ENCODE measurements at regions not wholly inside any gene's neighbourhood (a gene's known extent, or its start where the extent isn't known, plus 50 kb on each side); places are given as distances from the start of the nearest gene placed in this dataset.

DNA sequence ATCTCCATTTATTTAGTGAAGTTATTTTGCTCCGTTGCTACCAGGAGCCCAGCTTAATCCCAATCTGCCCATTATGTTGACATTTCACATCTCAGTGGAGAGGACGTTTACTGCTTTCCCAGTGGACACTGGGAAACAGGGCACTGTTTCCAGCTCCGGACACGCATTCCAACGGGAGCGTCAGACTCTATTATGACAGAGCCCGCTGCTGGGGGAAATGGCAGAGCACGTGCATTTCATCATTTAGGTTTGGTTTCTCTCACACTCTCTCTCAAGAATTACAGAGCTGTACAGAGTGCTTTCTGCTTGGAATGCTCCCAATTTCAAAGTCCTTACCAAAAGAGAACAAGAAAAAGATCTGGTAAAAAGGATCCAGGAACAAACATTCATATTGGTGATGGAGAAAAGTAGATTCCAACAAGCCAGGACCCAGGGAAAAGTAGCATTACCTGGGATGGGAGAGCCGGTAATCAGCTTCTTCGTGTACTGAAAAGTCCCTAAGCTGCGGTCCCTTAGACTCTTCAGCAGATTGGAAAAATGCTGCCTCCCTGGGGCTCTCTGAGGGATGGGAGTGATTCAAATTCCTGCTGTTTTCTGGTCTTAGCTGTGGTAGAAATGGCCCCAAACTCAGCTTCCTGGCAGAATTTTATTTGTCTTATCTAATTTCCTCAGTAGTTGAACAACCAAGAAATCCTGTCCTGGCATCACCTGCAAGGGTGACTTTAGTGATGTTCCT is 136.0 kb upstream of the THBS1 start:
- DNase-seq: no peak

DNA sequence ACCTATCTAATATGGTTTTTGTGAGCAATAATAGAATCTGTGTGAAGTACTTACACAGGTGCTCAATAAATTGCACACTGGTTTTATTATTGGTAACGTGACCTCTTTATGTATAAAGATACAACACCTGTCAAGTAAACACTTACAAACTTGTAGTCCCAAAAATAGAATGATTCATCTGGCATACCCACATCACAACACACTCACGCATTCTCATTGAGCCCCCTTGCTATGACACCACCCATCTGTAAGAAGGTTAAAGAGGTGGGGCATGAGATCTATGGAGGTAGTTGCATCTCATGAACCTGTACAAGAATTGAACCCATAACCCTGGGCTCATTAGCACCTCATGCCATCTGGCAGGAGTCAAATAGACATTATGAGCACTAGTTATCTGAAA is 134.9 kb upstream of the THBS1 start:
- DNase-seq: no peak

DNA sequence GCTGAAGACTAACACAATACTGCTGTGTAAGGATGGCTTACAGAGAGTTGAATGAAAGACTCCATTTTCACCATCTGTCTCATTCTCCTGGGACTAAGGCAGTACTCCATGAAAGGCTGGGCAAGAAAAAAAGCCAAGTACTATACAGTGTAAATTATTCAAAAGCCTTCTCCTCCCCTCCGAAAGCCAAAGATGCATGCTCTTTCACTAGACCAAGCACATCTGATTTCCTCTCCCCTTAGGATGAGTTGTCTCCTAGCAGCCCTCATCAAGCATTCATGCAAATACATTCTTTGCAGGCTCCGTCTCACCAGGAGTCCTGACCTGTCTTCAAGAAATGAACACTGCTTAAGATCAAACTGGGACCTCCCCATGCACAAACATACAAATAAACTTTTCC is 133.5 kb upstream of the THBS1 start:
- DNase-seq: no peak

DNA sequence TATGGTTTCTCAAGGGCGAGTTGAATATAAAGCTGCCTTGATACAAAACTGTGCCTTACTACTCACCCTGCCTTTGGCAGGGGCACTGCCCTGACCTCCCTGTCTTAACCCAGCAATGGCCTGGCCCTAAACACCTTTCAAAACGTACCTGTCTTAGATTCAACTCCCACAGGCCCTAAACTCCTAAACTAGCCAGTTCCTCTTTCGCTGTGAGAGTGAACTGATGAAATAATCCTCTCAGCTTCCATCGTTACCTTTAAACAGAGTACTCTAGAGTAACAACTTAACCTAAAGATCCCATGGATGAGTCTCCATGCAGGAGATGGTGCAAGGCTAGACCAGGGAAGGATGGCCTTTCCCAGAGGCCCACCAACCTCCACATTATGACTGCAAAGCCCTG is 133.0 kb upstream of the THBS1 start:
- DNase-seq: no peak

DNA sequence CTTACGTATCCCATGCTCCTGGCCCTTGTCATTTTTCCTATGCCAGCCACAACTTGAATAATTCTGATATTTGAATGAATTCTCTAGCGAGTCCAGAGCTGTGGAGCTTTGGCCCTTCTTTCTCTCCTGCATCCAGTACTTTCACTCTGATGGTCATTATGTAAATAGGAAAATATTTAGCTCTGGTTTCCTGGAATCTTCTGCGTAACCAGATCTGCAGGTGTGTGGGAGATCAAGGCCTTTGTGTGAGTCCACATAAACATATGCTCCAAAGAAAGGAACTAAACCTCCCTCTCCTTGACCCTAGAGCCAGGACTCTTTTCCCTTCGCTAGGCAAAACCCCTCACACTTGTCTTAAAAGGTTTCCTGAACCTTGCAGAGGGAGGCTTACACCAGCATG is 132.5 kb upstream of the THBS1 start:
- DNase-seq: no peak

DNA sequence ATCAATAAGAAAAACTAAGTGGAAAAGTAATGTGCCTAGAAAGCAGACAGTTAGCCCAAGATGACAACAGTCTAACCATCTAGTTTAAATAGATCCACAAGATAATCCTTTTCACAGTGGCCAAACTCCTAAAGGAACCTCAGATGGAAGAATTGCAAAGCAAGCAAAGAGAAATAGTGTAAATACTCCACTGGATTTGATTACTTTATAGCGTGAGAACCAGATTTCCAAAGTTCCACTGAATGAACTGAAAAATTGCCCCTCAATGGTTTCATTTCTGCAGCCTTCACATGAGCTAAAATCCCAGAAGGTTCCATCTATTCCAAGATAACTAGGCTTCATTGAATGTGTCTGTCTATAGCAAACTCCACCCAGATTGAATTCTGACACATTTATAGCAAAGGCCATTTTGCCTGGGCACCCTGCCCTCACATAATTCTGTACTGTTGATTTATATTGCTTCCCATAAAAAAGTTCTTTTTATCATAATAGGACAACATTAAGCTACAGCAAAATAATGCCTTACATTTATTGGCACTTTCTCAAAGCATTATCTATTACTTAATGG is 129.7 kb upstream of the THBS1 start:
- no peak for DNase-seq

DNA sequence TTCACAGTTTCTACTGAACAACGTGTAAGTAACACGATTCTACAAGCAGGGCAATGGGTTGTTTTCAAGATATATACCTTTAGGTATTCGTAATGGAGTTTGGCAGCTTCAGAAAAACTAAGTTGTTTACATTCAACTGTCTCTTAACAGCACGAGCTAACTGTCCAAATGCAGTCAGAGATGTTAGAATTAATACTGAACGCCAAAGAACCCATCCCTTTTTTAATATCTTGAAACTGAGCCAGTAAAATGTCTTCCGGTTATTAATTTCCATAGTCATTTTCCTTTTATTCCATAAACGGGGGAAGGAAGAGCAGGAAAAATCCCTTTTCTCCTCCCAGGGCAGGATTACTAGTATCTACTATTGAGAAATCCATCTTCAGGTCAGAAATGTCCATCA is 129.0 kb upstream of the THBS1 start:
- no peak for DNase-seq

DNA sequence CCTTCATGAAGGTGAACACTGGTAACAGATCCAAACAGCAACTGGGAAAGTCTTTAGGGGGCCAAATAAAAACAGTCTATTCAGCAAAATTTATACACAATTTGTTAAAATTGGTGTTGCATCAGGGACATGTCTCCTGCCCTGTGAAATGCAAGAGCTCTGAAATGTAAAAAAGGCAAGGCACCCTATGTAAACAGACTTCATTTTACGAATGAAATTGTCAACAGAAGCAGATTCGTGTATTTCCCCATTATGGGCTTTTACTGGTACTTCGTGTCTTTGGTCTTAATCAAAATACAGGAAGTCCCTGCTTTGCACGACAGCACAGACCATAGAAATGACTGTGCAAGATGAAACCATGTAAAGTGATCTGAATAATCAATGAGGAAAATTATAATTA is 127.3 kb upstream of the THBS1 start:
- no peak for DNase-seq

DNA sequence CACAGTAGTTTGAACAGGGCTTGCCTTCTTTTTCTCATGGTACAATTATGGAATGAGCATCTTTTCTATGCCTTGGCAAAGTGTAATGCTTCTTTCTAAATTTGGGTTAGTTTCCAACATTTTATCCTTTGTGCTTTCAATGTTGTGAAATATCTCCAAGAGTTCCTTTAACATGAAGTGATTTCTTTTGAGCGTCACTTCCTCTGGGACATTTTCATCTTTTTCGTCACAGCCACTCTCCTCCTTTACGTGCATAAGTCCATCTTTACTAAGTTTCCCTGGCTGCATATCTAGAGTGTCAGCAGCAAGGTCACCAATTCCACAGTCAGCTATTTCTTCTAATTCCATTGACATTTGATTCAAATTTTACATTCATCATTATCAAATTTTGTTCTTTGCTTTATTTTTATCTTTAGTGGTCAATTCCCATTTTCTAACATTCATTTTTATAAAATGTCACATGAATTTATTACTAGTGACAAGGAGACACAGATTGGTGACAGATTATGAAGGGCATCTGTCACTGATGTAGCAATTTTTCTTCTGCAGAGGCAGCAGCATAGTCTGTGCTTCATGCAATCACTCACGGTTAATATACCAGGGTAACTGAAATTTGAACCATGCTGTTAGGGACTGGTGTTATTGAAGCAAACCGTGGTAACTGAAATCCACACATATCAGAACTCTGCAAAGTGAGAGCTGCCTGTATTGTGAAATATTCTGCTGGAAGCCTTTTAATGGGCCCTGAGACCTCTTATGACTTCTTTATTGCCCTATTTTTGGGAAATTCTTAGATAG is 126.5 kb upstream of the THBS1 start:
- DNase-seq: no peak

DNA sequence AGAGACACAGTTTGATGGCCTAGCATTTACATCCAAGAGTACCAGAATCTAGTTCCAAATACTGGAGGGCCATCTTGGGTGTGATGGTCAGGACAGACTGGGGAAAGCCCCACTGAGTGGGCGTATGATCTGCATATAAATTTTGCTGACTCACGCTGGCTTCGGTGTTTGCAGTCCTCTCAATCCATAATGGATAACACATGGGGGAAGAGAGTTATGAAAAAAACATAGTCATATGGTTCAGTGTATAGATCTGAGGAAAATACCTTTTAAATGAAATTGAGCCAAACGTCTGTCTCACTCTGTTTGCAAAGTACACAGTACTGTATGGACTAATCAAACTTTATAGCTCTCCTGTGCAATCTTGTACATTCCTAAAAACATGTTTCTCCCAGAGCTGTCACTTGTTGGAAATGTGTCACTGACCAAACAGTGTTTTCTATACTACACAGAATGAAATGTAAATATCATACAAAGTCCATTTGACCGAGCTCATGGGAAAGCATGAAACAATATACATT is 125.3 kb upstream of the THBS1 start:
- no peak for DNase-seq

DNA sequence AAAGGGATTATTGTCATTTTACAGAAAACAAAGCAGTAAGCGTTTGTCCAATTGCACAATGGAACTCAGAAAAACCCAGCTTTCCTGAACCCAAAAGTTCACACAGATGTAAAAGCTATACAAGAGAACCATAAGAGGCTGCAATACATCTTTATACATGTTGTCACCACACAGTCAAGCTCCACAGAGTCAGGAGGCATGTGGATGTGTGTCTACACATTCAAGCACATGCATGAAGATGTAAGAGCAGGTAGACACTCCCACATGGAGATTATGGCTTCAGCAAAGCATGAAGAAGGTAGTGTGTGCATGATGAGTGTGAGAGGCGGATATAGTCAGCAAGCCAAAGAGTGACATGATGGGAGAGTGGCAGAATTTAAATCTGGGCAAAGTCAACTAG is 124.7 kb upstream of the THBS1 start:
- DNase-seq: no peak

DNA sequence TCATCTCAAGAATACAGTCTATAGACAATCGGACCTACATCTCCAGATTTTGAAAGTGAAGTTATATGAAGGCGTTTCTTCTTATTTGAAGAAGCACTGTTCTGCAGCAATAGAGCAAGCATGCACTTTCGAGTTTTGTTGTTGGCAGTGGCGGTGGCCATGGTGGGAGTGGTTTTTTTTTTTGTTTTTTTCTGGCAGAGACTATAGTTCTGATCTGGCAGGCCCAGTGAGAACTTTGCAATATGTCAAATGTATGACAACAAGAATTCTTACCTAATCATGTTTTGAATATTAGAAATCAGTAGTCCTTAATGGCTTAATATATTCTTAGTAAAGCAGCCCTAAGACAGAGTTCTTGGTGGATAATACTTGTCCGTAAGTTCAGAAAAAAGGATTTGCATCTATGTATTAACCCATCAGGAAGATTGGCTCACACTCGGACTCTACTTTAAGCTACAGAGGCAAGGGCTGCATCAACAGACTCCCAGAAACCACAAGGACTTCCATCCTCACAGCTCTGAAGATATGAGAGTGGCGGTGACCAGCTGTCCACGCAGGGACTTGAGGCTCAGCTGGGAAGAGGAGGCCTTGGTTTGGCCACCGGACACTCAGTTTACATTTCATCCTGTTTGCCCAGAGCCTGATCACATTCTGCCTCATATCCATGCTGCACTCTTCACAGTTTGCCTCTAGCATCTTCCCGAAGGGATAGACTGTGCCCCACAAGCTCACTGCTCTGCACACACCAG is 124.1 kb upstream of the THBS1 start:
- no peak for DNase-seq

DNA sequence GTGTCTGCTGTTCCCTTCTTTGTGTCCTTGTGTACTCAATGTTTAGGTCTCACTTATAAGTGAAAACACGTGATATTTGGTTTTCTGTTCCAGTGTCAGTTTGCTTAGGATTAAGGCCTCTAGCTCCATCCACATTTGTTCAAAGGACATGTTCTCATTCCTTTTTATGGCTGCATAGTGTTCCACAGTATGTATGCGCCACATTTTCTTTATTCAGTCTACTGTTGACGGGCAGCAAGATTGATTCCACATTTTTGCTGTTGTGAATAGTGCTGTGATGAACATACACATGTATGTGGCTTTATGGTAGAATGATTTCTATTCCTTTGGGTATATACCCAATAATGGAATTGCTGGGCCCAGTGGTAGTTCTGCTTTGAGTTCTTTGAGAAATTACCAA is 122.7 kb upstream of the THBS1 start:
- DNase-seq: no peak

DNA sequence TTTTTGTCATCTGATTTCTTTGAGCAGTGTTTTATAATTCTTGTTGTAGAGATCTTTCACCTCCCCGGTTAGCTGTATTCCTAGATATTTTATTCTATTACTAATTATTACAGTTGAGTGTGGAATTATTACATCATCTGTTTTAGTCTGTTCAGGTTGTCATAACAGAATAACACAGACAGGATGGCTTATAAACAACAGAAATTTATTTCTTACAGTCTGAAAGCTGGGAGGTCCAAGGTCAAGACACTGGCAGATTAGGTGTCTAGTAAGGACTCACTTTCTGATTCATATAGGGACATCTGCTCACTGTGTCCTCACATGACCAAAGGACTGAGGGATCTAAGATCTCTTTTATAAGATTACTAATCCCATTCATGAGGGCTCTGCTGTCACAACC is 121.3 kb upstream of the THBS1 start:
- no peak for DNase-seq

DNA sequence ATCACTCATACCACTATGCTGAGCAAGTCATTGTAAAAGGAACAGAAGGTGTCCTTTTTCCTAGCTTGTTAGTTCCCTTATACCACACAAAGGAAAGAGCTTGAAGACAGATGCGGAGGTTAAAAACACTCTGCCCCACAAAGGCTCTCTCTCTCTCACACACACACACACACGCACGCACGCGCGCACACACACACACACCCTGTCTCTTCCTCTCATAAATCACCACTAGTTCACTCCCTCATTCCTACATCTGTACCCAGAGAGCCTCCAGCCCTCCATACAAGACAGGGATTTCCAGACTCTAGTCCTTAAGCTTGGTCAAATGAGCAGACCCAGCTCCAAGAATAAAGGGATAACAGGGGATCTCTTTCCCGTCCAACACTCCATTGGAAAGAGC is 120.1 kb upstream of the THBS1 start:
- DNase-seq: no peak

DNA sequence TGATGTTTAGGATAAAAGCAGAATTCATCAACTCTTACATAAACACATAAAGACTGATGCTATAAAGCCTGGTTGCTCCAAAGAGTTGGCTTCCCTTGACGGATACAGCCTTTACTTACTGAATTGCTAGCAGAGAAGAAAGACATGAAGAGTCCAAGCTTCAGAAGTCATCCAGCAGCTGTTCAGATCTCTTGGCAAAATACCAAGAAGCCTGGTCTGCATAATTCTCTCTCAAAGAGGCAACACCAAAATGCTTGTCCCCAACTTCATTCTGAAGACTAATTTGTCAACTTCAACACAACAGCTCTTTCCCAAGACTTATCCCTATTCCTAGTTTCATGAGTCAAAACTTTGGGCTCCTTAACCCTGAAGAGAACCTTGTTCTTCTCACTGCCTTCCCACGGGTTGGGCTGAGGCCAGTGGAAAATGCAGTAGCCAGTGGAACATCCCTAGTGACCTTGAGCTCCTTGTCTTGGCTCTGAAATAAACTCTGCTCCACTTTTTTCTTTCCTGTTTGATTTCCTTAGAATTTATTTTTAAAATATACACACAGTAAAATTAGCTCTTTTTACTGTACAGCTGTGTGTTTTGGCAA is 119.2 kb upstream of the THBS1 start:
- no peak for DNase-seq

DNA sequence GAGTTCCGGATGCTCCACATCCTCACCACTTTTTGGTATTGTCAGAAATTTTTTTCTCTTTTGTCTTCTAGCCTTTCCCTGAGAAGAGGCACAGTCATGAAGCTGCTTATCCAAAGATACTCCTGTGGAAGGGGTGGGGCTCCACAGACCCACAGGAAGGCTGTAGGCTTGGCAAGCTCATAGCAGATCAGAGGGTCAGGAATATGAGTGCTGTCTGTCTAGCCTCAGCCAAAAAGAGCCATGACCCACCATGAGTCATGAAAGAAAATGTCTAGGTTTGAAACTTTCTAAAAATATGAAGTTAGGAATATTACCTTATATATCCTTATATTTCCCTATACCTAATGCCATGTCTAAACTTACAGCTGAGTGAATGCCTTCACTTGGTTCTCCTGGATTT is 118.2 kb upstream of the THBS1 start:
- no peak for DNase-seq

DNA sequence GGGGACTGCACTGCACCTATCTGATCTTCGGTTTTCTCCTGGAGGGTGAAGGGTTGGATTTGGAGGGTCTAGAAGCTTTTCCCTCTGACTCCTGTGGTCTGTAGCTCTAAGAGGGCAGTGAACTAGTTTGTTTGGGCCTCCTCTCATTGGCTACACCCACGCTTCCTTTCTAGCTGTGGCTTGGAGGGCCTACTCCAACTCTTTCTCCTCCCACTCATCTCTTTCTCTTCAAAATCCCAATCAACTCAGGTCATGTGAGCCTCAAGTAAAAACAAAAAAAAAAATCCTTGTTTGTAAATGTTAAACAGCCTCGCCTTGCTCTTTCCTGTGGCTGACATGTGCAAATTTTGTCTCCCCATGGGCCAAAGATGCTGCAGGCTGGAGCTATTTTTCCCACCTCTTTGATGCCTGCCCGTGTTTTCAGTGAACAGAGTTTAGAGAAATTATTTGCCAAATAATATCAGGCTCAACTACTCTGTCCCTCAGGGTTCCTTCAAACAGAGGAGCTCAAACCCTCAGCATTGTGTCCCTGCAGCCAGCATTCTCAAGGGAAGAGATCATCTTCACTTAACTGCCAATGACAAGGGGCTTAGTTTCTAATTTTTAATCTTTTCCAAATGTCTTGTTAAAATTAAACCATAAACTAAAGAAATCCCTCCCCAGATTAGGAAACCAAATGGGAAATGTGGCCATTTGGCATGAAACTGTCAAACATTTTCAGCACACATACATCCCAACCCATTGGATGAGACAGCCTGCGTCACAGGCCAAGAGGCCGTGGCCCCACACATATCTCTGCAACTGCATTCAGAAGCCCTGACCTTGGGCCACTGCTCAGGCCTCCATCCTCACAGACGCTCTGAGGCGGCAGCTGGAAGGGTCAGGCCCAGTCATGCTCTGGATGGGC is 114.8 kb upstream of the THBS1 start:
- no peak for DNase-seq

DNA sequence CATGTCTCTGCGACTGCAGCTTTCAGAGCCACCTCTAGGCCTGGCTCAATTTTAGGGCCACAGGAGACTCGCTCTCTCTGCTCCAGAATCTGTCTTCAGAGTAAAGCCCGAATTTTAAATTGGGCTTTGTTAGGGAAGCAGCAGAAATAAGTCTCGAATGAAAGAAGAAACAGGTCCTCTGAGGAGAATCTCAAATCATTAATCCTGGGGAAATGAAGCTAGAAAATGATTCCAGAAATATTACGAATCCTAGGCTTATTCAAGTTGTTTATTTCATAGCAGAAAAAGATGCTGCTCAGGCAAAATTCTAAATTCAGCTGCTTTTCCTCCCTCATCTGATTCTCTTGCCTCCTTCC is 114.2 kb upstream of the THBS1 start:
- no peak for DNase-seq

DNA sequence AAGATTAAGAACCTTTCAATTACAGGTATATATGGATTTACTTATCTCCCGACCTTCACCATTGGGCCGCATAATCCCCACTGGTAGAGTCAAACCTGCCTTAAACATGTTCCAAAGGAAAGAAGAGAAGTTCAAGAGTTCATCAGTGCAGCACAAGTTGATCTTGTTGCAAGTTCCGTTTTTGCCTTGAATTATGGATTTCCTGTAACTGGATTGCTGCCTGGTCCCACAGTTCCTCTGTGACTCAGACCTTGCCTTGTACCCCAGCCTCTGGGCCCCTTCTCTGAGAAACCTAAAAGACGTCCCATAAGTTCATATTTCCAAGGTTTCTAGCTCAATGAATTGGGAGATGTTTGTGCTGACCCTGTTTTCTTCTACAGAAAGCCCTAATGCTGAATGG is 112.5 kb upstream of the THBS1 start:
- DNase-seq: no peak

DNA sequence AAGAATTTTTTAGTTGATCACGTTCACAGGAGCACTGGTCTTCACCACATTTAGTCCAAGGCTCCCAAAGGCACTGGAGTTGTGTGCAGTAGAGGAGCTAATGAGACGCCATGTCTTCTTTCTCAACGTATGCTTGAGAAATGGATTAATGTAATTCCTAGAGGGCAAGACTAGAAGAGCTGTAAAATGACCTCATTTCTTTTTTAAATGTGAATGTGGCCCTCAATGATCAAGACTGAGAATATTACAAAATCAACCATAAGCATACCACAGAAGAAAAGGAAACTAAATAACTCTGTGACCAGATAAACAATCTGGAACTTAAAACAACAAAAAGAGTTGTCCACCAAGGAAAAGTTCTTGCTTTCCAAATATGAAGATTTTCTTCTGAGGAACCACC is 112.1 kb upstream of the THBS1 start:
- no peak for DNase-seq

Measured in NK-92 treated with Interleukin-12 subunit alpha and Interleukin-12 subunit beta, amount 100 ng/mL, for 24 hours (cell line).